HG03571 (cell line): ENCODE measurements at regions not wholly inside any gene's neighbourhood (a gene's known extent, or its start where the extent isn't known, plus 50 kb on each side); places are given as distances from the start of the nearest gene placed in this dataset.
"Not testable (repeated sequence)": the region's sequence is repeated elsewhere in the genome, so short reads cannot be mapped to it uniquely, and the experiment has no call there.

Experiments used
- ATAC-seq: cut with Tn5 transposase; IDR thresholded peaks from one replicate; pipeline ENCODE4 v1.9.1; 2021; ENCODE audit not compliant: unreplicated experiment

DNA sequence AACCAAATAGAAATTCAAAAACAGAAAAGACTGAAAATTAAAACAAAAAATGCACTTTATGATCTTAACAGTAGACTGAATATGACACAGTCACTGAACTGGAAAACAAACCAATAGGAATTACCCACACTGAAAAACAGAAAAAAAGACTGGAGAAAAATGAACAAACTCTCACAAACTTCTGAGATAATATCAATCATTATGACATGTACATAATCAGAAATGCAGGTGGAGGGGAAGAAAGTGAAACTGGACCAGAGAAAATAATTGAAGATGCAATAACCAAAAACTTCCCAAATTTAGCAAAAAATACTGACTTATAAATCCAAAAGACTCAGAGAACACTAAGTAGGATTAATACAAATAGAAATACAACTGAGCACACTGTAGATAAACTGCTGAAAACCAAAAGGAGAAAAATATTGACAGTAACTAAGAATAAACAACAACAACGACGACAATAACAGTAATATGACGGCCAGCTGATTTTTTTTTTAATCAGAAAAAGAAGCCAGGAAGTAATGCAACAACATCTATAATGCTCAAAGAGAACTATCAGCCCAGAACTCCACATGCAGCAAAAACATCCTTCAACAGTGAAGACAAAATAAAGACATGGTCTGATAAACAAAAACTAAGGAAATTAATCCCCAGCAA lies 108.1 kb downstream of the ZFAND4 start:
- ATAC-seq, result no peak

DNA sequence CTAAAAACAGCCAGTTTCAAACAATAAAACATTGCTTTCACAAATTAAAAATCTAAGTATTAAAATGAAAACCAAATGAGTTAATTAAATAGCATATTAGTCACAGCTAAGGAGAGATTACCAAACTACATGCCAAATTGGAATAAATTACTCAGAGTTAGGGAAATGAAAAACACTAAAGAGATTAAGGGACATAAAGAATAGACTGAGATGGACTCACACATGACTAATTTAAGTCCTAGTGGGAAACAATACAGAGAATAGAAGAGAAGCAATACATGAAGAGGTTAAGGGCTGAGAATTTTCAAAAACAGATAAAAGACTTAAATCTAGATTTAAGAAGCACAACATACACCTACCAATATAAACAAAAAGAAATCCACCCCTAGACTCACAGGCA lies 110.6 kb downstream of the ZFAND4 start:
- ATAC-seq, result no peak

DNA sequence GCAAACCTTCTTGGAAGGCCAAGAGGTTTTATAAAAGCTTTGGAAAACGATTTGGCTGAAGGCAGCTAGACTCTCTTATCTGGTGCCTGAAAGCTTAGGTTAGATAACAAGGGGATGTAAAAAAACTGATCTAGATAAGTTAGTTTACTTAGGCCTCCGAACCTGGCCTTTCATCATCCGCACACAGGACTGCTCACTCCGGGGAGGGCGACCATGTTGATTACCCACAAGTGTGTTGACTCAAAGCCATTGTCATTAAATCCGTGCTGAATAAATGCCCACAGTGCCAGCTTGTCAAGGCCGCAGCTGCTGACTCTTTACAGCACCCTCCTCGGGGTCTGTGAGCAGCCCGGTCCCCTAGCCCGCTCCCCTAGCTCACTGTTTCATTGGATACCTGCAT lies 112.3 kb downstream of the ZFAND4 start:
- no peak for ATAC-seq

DNA sequence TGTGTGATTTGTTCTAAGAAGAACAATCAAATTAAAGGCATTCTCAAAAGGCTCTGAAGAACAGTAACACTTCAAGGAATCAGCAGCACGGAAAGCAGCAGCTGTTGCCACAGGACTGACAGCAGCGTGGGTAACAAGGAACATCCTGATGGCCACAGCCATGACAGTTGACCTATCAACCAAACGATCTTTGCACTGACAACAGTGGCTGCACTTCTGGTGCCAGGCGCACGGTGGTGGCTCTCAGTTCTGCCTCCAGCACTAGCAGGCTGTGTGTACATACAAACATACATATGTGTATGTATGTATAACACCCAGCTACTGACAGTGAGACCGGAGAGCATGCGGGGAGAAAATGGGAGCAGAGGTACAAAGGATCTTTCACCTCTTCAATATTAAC lies 114.1 kb downstream of the ZFAND4 start:
- no peak for ATAC-seq

DNA sequence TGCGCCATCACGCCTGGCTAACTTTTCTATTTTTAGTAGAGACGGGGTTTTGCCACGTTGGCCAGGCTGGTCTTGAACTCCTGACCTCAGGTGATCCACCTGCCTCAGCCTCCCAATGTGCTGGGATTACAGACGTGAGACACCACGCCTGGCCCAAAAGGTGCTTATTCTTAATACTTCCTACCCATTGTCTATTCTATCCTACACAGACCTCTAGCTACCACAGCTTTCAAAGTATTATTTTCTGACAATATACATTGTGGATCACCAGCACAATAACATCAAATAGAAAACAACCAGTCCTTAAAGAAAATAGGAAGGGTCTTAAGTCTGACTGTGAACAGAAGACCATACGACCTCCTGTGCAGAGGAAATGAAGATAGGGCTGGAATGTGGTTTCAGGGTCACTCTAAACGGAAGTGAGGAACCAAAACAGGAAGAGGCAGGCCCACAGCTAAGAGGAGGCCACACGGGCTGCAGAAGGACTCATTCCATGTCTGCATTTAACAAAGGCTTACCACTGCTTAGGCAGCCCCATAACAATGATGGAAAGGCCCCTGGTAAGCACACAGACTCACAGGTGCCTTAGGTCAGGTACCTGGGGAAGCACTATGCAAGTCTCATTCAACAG lies 115.2 kb downstream of the ZFAND4 start:
- ATAC-seq, result peak; percentile 79

DNA sequence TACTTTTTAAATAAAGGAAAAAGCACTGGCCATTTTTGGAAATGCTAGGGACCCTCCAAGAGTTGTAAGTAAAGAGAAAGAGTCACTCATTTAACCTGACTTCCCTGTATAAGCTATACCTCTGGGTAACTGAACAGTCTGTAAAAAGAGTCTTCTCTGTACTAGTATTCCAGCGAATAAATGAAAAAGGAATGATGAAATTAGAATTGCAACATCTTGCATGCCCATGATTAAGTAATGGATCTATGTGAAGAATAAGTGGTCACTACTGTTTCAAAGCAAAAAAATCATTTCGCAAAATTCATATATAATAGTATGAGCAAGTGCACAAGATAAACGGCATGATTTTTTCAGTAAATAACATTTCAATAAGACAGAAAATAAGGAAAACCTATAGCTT lies 116.8 kb downstream of the ZFAND4 start:
- no peak for ATAC-seq

DNA sequence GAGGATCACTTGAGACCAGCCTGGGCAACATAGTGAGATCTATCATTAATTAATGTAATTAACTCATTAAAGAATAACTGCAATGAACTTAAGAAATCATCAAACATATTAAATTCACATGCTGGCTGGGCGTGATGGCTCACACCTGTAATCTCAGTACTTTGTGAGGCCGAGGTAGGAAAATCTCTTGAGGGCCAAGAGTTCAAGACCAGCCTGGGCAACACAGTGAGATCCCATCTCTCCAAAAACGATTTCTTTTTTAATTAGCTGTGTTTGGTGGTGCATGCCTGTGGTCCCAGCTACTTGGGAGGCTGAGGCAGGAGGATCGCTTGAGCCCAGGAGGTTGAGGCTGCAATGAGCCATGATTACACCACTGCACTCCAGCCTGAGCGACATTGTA lies 117.2 kb downstream of the ZFAND4 start:
- ATAC-seq, result not testable (repeated sequence)

DNA sequence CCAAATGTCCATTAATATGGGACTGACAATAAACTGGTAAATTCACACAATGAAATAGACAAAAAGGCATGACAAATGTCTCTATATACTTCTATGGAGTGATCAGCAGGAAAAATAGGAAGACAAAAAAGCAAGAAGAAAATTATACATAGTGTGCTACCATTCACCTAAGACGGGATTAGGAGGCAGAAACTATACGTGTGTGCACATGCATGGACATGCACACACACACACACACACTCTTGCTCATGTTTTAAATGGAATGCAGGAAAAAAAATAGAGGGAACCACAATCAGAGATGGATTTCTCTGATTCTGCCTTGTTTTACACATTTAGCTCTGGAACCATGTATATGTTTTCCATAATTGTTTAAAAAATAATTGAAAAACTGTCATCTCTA lies 119.0 kb downstream of the ZFAND4 start:
- no peak for ATAC-seq

DNA sequence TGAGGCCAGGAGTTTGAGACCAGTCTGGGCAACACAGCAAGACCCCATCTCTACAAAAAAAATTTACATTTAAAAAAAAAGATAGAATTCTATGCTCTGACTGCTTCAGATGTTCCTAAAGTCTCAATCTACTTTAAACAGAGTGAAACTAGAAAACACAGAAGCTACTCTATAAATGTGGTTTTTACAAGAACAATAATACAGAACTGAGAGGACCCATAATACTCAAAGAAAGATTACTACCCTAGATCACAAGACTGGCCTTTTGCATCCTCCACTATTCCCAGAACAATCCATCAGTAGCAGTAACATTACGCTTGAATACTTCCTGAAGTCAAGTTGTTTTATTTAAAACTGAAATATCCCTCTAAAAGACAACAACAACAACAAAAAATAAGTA lies 119.4 kb downstream of the ZFAND4 start:
- no peak for ATAC-seq

DNA sequence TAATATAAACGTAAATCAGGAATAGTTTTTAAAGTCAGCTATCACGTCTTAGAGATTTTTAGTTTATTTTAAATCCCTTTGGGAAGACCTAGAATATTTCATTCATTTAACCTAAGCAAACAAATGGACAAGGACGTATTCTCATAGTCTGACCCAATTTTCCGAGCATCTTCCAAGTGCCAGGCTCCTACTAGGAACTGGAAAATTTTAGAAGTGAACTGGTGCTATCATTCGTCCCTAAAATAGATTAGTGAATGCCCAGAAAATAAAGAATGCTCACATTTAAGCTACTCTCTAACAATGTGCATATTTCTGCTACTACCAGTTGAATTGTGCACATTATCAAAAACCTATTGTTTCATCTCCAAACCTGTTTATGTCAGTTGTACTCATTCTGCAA lies 120.1 kb downstream of the ZFAND4 start:
- no peak for ATAC-seq

DNA sequence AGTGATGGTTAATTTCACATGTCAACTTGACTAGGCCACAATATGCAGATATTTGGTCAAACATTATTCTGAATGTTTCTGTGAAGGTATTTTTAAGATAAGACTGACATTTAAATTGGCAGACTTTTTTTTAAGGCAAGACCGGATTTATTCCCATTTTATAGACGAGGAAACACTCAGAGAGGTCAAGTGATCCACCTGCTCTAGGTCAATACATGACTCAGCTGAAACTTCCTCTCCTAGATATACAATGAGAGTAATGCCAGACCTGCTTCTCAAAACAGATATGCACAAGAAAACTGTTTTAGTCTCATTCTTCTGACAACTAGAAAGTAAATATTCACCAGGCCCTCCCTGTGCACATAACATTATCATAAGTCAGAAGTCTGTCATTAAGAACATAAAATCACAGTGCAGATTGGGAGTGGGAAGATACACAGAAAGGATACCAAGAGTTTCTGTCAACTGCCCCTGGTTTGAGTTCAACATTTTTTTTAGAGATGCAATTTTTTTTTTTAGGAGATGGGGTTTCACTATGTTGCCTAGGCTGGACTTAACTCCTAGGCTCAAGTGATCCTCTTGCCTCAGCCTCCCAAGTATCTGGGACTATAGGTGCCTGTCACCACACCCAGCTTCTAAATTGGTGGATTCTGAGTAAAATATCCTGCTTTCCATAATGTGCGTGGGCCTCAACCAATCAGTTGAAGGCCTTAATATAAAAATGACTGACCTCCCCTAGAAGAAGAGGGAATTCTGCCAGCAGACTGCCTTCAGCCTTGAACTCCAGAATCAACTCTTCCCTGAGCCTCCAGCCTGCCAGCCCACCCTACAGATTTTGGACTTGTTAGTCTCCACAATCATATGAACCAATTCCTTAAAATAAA lies 121.4 kb downstream of the ZFAND4 start:
- ATAC-seq, result no peak

DNA sequence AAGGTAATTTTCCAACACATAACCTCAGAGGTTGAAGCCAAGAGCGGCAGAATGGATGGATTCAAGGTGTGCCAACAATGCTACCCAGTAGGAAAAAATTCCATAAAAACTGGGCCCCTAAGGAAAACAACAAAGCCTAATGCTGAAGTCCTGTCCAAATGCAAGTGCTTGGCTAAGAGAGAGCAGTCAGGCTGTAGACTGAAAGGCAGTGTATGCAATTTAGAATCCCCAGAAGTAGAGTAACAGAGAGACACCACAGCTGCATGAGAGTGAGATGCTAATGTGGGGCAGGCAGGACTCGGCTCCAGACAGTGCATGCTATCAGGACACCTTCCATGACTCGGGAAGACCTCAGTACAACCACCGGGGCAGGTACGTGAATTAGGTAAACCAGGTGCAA lies 124.5 kb downstream of the ZFAND4 start:
- no peak for ATAC-seq

DNA sequence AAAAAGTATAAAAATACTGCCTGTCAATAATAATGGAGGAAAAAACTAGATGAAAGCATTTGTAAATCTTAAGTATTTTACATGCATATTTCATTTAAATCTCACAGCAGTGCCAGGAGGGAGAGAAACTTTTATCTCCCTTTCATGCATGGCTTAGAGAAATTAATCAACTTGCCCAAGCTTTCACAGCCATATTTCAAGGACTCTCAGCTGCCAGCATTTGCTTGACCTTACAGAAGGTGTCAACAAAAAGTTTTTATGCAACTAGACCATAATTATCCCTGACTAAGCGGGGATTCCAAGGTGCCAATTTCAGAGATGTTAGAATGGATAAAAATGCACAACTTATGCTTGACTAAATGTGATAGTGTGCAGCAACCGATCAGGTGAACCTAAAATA lies 125.4 kb downstream of the ZFAND4 start:
- no peak for ATAC-seq

DNA sequence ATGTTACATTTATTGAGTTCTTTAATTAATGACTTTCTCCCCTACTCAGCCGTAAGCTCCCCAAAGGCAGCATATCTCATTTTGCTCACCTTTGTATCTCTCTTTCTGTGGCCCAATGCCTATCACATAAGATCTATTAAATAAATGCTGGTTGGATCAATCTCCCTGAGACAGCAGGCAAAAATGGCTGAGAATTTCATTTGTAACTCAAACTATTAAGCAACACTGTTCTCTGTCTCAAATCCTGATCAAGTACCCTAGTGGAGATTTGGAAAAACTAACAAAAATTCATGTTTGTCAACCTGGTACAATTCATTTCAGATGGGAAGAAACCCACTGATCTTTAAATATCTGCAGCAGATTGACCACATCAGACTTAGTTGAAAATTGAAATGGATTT lies 127.4 kb downstream of the ZFAND4 start:
- no peak for ATAC-seq

DNA sequence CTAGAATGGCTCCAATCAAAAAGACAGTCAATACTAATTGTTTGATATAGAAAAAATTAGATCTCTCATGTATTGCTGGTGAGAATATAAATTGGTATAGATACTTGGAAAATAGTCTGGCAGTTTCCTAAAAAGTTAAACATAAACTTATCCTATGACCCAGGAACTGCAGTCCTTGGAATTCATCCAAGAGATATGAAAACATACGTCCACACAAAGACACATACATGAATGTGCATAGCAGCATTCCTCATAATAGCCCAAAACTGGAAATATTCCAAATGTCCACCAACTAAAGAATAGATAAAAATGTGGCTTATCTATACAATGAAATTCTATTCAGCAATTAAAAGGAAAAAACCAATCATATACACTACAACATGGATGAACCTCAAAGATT lies 128.4 kb downstream of the ZFAND4 start:
- ATAC-seq, result no peak

DNA sequence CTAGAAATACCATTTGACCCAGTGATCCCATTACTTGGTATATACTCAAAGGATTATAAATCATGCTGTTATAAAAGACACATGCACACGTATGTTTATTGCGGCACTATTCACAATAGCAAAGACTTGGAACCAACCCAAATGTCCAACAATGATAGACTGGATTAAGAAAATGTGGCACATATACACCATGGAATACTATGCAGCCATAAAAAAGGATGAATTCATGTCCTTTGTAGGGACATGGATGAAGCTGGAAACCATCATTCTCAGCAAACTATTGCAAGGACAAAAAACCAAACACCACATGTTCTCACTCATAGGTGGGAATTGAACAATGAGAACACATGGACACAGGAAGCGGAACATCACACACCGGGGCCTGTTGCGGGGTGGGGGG lies 131.5 kb downstream of the ZFAND4 start:
- ATAC-seq, result not testable (repeated sequence)

DNA sequence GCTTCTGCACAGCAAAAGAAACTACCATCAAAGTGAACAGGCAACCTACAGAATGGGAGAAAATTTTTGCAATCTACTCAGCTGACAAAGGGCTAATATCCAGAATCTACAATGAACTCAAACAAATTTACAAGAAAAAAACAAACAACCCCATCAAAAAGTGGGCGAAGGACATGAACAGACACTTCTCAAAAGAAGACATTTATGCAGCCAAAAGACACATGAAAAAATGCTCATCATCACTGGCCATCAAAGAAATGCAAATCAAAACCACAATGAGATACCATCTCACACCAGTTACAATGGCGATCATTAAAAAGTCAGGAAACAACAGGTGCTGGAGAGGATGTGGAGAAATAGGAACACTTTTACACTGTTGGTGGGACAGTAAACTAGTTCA lies 132.0 kb downstream of the ZFAND4 start:
- not testable (repeated sequence) for ATAC-seq

DNA sequence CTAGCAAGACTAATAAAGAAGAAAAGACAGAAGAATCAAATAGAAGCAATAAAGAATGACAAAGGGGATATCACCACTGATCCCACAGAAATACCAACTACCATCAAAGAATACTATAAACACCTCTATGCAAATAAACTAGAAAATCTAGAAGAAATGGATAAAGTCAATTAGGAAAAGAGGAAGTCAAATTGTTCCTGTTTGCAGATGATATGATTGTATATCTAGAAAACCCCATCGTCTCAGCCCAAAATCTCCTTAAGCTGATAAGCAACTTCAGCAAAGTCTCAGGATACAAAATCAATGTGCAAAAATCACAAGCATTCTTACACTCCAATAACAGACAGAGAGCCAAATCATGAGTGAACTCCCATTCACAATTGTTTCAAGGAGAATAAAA lies 133.0 kb downstream of the ZFAND4 start:
- ATAC-seq, result not testable (repeated sequence)

DNA sequence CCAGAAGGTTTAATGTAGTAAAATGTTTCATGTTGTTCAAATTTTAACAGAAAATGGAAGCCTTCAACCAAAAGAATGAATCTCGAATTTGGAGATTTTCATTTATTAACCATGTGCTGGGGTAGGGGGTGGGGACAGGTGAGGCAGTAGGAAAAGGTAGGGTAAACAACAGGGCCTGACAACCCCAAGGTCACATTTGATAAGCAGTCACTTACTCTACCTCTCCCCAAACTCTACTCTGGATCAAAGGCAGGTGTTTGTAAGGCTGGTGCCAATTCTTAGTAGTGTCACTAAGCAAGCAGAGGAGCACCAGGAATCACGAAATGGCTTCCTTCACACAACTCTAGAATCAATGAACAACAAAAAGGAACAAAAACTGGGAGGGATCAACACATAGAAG lies 138.0 kb downstream of the ZFAND4 start:
- no peak for ATAC-seq

DNA sequence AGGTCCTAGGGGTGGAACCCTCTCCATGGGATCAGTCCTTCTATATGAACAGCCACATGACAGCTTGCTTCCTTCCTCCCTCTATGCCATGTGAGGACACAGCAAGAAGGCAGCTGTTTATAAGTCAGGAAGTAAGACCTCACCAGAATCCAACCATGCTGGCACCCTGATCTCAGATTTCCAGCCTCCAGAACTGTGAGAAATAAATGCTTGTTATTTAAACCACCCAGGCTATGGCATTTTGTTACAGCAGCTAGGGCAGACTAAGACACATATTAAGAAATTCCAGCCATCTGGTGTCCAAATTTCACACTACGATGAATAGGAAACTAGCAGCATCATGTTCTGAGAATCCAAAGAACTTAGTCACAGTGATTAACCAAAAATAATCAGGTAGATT lies 140.1 kb downstream of the ZFAND4 start:
- no peak for ATAC-seq

DNA sequence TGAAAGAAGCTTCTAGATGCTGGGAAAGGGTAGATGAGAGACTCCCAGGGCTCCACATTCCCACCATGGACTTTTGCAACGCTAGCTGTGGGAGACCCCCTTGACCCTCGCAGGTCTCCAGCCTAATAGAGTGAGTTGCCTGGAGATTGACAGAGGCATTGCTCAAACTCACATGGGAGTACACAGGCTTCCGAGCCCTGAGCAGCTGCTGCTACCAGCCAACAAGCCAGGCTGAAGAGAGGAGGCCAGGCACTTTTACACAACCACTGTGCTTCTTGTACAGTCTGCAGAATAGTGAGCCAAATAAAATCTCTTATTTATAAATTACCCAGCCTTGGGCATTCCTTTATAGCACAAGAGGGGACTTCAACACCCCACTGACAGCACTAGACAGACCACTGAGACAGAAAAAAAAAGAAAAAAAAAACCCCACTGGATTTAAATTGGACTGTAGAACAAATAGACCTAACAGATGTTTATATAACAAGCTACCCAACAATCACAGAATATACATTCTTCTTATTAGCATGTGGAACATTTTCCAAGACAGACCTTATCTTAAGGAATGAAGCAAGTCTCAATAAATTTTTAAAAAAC lies 146.2 kb downstream of the ZFAND4 start:
- ATAC-seq, result no peak

DNA sequence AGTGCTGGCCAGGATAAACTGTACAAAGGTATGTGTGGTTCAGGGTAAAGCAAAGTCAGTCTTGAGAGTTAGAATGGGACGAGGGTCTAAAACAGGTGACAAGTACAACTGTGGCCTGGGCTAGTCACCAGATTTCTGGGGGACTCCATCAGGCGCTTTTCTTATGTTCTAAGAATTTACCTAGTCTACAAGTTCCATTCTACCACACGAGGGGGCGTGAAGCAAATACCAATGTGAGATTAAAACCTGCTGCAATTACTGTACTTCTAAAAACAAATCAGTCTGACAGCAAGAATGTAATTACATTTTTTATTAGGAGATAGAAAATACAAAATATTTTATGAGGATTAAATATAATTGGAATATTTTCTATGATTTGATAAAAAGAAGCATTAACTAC lies 146.5 kb downstream of the ALOX5 start:
- ATAC-seq, result no peak
